Fibroblast of villous mesenchyme (primary cell): ENCODE measurements at regions not wholly inside any gene's neighbourhood (a gene's known extent, or its start where the extent isn't known, plus 50 kb on each side); places are given as distances from the start of the nearest gene placed in this dataset.

Source experiments
- DNase-seq: peaks from one replicate; pipeline ENCODE4 v3.0.0-alpha.2; 2010; ENCODE audit warnings: low read depth
- H3K4me3 ChIP-seq: 2 replicates; pipeline ENCODE4 v1.5.1; 2011; ENCODE audit warnings: low read depth, mild to moderate bottlenecking, low read length
- CTCF ChIP-seq: IDR thresholded peaks from 2 replicates; pipeline ENCODE4 v1.5.1; 2012; ENCODE audit warnings: low read depth, mild to moderate bottlenecking, low read length; ENCODE audit not compliant: insufficient read depth

DNA sequence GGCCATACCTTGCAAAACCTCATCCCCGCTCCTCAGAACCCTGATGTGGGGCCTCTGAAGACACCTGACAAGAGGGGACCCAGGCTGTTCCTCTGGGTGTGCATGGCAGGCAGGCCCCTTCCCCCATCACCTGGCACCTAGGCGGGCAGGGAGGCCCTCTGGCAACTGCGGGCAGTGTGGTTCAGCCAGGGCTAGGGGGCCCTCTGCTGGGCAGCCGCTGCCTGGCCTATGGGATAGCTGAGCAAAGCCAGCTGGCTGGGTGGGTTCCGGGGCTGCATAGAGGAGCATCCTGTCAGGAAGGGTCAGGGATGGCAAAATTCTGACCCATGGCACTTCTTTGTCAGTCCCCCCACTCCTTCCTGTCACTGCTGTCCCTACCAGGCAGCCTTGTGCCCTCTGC lies 228.7 kb upstream of the ASIC2 start:
- no peak for DNase-seq
- peak; percentile 53 for TF ChIP-seq CTCF
- no peak overlapping the region for H3K4me3 ChIP-seq

GRCh38 chr17:33522623-33523022 lies 229.5 kb upstream of the ASIC2 start:
- DNase-seq: no peak

GRCh38 chr17:33523577-33523981 lies 230.5 kb upstream of the ASIC2 start:
- H3K4me3 ChIP-seq: no peak overlapping the region
- no peak for TF ChIP-seq CTCF
- peak; percentile 53 for DNase-seq

More at GRCh38 chr17:33522623-33523022, 229.5 kb upstream of the ASIC2 start:
- no peak for TF ChIP-seq CTCF
- H3K4me3 ChIP-seq: no peak overlapping the region

DNA sequence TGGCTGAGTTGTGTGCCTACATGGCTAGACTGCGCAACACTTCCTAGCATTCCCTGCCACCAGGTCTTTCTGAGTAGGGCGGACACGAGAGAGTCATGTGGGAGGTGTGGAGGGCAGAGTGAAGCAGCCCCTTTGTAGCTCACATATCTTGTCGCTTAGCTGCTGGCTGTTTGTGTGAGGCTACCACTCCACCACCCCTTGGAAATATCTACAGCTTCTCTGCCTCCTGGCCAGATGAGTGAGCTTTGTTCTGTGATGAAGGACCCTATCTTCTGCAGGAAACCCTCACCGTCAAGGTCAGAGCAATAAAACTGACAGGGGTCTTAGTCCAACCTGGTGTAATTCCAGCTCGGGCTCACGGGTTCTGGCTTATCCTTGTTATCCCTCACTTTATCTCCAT lies 232.1 kb upstream of the ASIC2 start:
- DNase-seq: no peak
- H3K4me3 ChIP-seq: no peak overlapping the region
- no peak for TF ChIP-seq CTCF

DNA sequence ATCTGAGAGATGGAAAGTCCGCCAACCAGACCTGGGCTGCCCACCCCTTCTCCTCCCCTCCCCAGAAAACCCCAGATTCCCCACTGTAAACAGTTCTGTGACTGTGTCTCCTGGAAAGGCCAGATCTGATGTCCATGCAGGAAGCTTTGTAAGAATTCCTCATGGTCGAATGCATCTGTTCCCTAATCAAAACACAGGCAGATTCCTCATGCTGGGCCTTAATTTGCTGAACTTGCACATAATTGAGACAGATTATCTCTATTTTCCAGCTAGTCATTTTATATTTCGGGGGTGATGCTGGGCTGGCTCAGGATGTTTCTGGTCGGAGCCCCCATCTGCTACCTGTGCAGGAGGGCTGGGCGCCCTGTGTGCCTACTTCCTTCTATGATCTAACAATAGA lies 233.6 kb upstream of the ASIC2 start:
- no peak for DNase-seq
- no peak overlapping the region for H3K4me3 ChIP-seq
- TF ChIP-seq CTCF: no peak

DNA sequence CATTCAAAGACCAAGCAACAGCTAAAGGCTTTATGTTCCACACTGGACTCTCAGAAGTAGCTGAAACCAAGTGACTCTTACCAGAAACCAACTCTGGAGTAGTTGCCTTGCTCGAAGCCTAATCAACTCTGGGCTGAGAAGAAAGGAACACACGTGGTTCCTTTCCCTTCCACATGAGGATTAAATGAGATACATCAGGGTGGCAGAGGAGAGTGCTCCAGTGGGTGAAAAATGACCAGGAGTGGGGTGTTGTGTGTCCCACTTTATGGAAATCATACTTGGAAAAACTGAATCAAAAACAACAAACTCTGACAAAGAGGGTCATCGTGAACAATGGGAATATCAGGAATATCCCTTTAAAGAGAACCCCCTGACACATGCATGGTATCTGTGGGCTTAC lies 234.2 kb upstream of the ASIC2 start:
- no peak overlapping the region for H3K4me3 ChIP-seq
- no peak for DNase-seq
- TF ChIP-seq CTCF: no peak

- DNase-seq: no peak
- no peak overlapping the region for H3K4me3 ChIP-seq
- no peak for TF ChIP-seq CTCF
Observed at GRCh38 chr17:33528846-33529245, 235.8 kb upstream of the ASIC2 start.
